Ovary (tissue), 3 donors: ENCODE measurements at regions not wholly inside any gene's neighbourhood (a gene's known extent, or its start where the extent isn't known, plus 50 kb on each side); places are given as distances from the start of the nearest gene placed in this dataset.

Experiments
- CTCF ChIP-seq, 3 donors: fragments of 450-650 bp in 2 of 3; fragments of 200-600 bp in 1 of 3; IDR thresholded peaks; one replicate each; pipeline versions ENCODE4 v1.5.1 to v1.8.0; 2016 to 2022; ENCODE audit warnings: antibody characterized with exemption in 3 of 3, mild to moderate bottlenecking in 1 of 3
- EP300 ChIP-seq: sonication (generic); formaldehyde crosslinking; IDR thresholded peaks from one replicate; pipeline ENCODE4 v1.6.1; 2017; ENCODE audit warnings: antibody characterized with exemption
- POLR2A ChIP-seq: fragments of 450-650 bp; IDR thresholded peaks from one replicate; pipeline ENCODE4 v1.6.1; 2017; ENCODE audit warnings: antibody characterized with exemption, mild to moderate bottlenecking, moderate library complexity
- donor health status: DM: no; HTN: no; CAD: no.

DNA sequence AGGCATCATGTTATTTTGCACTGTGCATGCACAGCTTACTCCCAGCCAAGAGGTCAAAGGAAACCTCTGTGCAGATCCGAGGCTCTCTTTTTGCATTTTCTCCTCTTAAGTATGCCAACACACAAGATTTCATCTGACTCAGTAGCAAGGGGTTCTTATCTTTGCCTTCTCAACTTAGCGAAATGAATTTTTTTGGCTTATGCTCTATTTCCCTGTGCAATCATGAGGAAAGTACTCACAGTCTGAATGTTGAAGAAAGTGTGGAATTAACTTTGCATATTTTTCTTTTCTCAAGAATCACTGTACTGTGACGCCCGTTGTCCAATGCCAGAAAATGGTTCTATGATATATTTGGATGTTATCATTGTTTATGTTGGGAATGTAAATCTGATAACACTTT is 173.5 kb upstream of the FBXL7 start:
- TF ChIP-seq CTCF (IDR thresholded peaks at IDR 0.05) (no peak), POLR2A (no peak), EP300 (no peak)
